ENCODE measurements at regions not wholly inside any gene's neighbourhood (a gene's known extent, or its start where the extent isn't known, plus 50 kb on each side); places are given as distances from the start of the nearest gene placed in this dataset.
"Not testable (repeated sequence)": the region's sequence is repeated elsewhere in the genome, so short reads cannot be mapped to it uniquely, and the experiment has no call there.

- DNase-seq (ENCODE audit: low read depth), result no peak
- TF ChIP-seq, protein P1, sequence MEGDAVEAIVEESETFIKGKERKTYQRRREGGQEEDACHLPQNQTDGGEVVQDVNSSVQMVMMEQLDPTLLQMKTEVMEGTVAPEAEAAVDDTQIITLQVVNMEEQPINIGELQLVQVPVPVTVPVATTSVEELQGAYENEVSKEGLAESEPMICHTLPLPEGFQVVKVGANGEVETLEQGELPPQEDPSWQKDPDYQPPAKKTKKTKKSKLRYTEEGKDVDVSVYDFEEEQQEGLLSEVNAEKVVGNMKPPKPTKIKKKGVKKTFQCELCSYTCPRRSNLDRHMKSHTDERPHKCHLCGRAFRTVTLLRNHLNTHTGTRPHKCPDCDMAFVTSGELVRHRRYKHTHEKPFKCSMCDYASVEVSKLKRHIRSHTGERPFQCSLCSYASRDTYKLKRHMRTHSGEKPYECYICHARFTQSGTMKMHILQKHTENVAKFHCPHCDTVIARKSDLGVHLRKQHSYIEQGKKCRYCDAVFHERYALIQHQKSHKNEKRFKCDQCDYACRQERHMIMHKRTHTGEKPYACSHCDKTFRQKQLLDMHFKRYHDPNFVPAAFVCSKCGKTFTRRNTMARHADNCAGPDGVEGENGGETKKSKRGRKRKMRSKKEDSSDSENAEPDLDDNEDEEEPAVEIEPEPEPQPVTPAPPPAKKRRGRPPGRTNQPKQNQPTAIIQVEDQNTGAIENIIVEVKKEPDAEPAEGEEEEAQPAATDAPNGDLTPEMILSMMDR (conservative IDR thresholded peaks at IDR 0.05; ENCODE audit: low read depth, low read length), result no peak
- no peak overlapping the region for H3K4me3 ChIP-seq (ENCODE audit: low read length)
Measured at GRCh38 chr14:45553981-45554380, 301.0 kb upstream of the MIS18BP1 start.

DNA sequence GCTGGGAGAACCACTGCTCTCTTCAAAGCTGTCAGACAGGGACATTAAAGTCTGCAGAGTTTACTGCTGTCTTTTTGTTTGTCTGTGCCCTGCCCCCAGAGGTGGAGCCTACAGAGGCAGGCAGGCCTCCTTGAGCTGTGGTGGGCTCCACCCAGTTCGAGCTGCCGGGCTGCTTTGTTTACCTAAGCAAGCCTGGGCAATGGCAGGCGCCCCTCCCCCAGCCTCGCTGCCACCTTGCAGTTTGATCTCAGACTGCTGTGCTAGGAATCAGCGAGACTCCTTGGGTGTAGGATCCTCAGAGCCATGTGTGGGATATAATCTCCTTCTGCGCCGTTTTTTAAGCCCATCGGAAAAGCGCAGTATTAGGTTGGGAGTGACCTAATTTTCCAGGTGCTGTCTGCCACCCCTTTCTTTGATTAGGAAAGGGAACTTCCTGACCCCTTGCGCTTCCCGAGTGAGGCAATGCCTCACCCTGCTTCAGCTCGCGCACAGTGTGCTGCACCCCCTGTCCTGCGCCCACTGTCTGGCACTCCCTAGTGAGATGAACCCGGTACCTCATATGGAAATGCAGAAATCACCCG is 298.3 kb upstream of the MIS18BP1 start:
- not testable (repeated sequence) for DNase-seq (ENCODE audit: low read depth)
- peak overlapping the region; percentile 8 for H3K4me3 ChIP-seq (ENCODE audit: low read length)

GRCh38 chr14:45531022-45531421 is 278.0 kb upstream of the MIS18BP1 start:
- no peak for DNase-seq (ENCODE audit: low read depth)
- TF ChIP-seq, protein P1 (conservative IDR thresholded peaks at IDR 0.05; ENCODE audit: low read depth, low read length), result no peak
- H3K4me3 ChIP-seq (ENCODE audit: low read length), result no peak overlapping the region

GRCh38 chr14:45526715-45527549 is 273.9 kb upstream of the MIS18BP1 start:
- DNase-seq (ENCODE audit: low read depth), result no peak
- no peak overlapping the region for H3K4me3 ChIP-seq (ENCODE audit: low read length)
- TF ChIP-seq, protein P1 (conservative IDR thresholded peaks at IDR 0.05; ENCODE audit: low read depth, low read length), result peak; percentile 47

DNA sequence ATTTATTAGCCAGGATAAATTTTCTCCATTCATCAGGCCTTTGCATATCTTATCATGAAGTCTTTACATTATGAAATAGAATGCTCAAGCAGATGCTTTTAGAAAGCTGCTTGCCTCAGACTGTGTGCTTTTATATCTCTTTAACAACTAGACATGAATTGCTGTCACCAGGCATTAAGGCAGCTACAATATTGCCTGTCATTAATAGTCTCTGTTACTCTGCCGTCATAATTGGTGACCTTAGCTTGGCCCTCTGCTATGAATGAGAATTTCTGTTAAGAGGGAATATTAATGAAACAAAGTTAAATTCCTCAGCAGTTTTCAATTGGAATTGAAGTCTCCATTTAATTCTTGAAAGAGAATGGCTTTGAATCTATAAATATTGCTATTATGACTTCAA is 266.8 kb upstream of the MIS18BP1 start:
- no peak for DNase-seq (ENCODE audit: low read depth)
- TF ChIP-seq, protein P1 (conservative IDR thresholded peaks at IDR 0.05; ENCODE audit: low read depth, low read length), result no peak
- H3K4me3 ChIP-seq (ENCODE audit: low read length), result no peak overlapping the region

DNA sequence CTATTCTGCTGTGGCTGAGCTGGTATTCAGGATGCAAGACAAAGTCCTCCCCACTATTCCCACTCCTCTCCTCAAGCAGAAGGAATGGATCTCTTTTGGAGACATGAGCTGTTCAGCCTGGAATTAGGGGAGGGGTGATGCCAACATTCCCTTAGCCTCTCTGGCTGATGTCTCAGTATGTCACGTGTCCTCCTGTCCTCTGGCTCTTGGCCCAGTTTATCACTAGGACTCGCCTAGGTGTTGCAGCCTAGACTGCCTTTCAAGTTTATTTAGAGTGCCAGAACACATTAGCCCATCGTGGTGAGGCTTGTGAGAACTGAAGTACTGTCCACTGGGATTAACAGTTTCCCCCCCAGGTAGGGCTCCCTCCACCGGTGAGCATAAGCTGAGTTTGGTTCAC is 239.9 kb upstream of the MIS18BP1 start:
- no peak overlapping the region for H3K4me3 ChIP-seq (ENCODE audit: low read length)
- TF ChIP-seq, protein P1 (conservative IDR thresholded peaks at IDR 0.05; ENCODE audit: low read depth, low read length), result no peak
- no peak for DNase-seq (ENCODE audit: low read depth)

- TF ChIP-seq, protein P1 (conservative IDR thresholded peaks at IDR 0.05; ENCODE audit: low read depth, low read length), result no peak
- no peak for DNase-seq (ENCODE audit: low read depth)
- H3K4me3 ChIP-seq (ENCODE audit: low read length), result no peak overlapping the region
Measured at GRCh38 chr14:45491914-45492313, 238.9 kb upstream of the MIS18BP1 start.
